Mononuclear cell (primary cell): ENCODE measurements at regions not wholly inside any gene's neighbourhood (a gene's known extent, or its start where the extent isn't known, plus 50 kb on each side); places are given as distances from the start of the nearest gene placed in this dataset.
"Not testable (repeated sequence)": the region's sequence is repeated elsewhere in the genome, so short reads cannot be mapped to it uniquely, and the experiment has no call there.

Source experiments
- H3K27me3 ChIP-seq: 2 replicates; pipeline ENCODE4 v1.6.0; 2011; ENCODE audit warnings: low read length, control low read depth; ENCODE audit not compliant: insufficient read depth
- H3K4me1 ChIP-seq: 2 replicates; pipeline ENCODE4 v1.5.1; 2011; ENCODE audit warnings: mild to moderate bottlenecking, low read length, control low read depth; ENCODE audit not compliant: insufficient read depth
- H3K4me3 ChIP-seq: 2 replicates; pipeline ENCODE4 v1.5.1; 2011; ENCODE audit warnings: mild to moderate bottlenecking, low read length, moderate library complexity
- H3K9me3 ChIP-seq: 2 replicates; pipeline ENCODE4 v1.5.1; 2011; ENCODE audit warnings: low read depth, mild to moderate bottlenecking, control low read depth, low read length

DNA sequence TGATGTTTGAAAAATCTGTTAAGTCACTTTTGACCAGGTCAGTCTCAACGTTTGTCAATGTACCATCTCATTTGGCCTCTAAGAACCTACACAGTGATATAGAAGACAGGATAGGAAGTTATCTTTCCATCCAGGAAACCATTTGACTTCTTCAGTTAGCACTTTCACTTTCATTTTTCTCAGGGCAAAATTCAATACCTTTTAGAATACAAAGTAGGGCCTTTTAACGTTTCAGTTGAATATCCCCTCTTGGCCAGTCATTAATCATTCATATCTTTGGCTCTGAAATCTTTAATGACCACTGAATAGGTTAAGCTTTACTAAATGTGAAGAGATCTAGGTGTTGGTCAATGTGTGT is 101.1 kb upstream of the GNAQ start:
- peaks cover 6% of the 10 kb centered on the region for H3K4me1 ChIP-seq
- H3K9me3 ChIP-seq = no peaks in the 10 kb centered on the region
- H3K4me3 ChIP-seq = no peak overlapping the region

DNA sequence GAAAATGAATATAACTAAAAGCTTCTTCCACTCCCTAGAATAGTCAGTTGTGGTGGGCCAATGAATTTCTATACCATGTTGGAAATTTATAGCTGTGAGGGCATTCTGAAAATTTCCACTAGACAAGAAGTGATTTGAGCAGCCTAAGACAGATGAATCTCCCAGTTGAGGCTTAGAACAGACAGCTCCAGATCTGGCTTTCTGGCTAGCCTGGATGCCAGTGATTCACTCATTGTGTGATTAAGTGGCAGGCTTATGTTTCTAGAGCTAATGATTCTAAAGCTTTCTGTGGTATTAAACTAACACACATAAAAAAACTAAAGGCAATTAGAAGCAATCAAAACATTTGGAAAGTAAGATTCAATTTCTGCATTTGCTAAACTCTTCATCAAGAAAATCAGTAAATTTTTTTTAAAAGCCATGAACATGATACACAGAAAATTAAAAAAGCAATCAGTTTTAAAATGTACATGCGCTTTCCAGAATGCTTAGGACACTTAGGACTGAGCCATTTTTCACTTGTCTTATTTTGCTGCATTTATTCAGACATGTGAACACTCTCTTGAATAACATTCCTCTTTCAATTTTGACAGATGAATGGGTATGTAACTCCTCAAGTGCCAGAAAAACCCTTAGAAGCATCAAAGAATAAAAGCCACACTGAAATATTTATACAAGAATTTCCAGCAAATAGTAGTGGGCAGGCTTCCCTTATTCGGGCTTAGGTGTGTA is 100.5 kb upstream of the GNAQ start:
- H3K4me3 ChIP-seq = no peak overlapping the region
- H3K4me1 ChIP-seq = peaks cover 6% of the 10 kb centered on the region
- no peaks in the 10 kb centered on the region for H3K9me3 ChIP-seq
- H3K27me3 ChIP-seq = no peaks in the 10 kb centered on the region

More for the DNA sequence above, 101.1 kb upstream of the GNAQ start:
- H3K27me3 ChIP-seq = no peaks in the 10 kb centered on the region

DNA sequence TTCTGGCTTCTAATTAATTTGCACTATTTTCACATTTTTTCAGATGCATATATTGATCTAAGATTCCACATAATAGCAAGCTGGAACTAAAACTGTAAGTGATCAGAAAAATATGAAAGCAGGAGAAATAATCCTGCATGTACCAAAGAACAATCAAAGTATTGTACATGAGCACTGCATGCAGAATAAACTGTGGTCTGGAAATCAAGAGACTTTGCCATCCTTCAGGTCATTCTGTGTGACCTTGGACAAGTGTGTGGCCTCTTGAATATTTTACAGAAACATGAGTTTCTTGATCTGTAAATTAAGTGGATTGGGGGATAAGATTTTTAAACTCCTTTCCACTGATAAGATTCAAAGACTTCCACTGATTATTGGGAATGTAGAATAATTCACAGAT is 99.2 kb upstream of the GNAQ start:
- Histone ChIP-seq H3K9me3 (no peaks in the 10 kb centered on the region), H3K4me3 (no peak overlapping the region), H3K27me3 (no peaks in the 10 kb centered on the region), H3K4me1 (peaks cover 6% of the 10 kb centered on the region)

DNA sequence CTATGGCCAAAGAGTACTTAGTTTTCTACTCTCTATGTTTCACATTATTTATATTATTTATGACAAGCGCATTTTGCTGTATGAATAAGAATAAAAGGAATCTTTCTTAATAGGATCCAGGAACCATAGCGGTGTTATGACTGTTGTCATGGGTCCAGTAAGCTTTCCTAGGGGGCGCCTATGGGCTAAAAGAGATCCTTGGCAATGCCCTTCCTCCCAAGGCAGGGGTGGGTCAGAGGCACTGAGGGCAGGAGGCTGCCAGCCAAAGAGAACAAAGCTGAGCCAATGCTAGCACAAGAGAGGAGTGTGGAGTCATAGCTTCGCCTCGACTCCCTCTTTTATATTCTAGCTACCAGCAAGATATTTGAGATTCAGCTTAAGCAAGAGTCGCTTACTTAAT is 98.4 kb upstream of the GNAQ start:
- no peaks in the 10 kb centered on the region for H3K9me3 ChIP-seq
- peaks cover 6% of the 10 kb centered on the region for H3K4me1 ChIP-seq
- no peak overlapping the region for H3K4me3 ChIP-seq
- H3K27me3 ChIP-seq = no peaks in the 10 kb centered on the region

DNA sequence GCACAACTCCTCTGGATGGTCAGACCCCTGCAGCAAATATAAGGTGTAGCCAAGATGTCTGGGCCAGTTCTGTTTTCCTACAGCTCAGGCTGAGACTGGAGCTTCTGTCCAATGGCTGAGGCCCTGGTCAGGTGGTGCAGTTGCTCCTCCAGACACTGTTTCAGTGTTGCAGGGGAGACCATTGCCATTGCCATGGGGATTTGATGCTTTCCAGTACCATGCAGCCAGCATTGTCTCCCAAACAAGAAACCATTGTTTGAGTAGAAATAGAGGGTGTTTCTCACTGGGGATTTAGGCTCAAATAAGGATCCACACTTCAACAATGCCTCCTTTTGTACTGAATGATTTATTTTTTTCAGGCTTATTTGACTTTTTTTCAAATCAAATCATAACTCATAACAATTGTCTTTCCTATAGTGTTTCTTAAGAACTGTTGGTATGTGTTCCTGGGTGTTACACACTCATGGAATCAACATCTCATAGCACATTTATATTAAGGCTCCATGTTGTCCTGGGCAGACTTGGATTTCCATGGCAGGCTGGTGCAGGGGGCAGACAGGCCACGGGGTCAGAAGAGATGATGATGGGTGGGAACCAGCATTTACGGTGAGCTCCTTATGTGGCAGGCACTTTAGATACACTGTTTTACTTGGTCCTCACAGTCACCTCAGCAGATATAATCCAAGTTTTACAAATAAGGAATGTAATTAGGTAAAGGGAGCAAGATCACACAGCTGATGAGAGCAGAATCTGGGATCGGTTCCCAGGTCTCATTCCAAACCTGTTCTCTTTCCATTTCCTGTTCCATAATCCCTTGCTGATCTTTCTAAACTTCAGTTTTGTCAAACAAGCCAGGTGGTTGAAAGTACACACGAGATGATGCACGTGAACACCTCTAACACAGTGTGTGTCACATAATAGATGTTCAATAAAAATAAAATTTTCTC is 95.9 kb upstream of the GNAQ start:
- H3K9me3 ChIP-seq = no peaks in the 10 kb centered on the region
- no peak overlapping the region for H3K4me3 ChIP-seq
- peaks cover 3% of the 10 kb centered on the region for H3K4me1 ChIP-seq
- H3K27me3 ChIP-seq = no peaks in the 10 kb centered on the region

DNA sequence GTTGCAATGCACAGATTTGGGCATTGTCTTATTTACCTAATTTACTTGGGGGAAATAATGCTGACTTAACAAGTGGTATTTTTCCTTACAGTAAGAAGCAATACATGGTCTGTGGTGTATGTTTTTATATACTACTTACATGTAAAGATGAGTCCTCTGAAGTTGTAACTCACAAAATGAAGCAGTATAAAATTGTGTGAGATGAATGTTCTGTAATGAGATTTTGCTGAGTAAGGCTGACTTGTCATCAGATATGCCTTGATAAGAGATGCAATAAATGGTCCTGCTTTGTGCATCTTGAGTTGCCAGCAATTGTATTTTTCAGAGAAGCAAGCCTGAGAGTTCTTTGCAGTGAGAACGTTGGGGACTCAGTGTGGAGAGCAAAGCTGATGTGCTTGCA is 92.2 kb upstream of the GNAQ start:
- Histone ChIP-seq H3K4me1 (peaks cover 24% of the 10 kb centered on the region), H3K4me3 (no peak overlapping the region), H3K9me3 (no peaks in the 10 kb centered on the region), H3K27me3 (no peaks in the 10 kb centered on the region)

DNA sequence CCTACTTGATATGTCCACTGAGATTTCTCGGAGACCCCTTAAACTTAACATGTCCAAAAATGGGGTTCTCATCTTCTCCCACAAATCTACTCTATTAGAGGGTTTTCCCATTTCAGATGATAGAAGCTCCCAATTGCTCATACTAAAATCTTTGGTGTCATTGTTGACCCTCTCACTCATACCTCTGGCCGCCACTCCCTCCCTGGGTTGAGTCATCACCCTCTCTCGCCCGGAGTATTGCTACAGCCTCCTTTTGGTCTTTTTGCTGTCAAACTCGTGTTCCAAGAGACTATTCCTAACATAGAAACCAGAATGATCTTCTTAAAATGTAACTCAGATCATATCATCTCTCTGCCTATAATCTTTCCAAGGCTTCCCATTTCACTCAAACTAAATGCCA is 91.0 kb upstream of the GNAQ start:
- no peaks in the 10 kb centered on the region for H3K9me3 ChIP-seq
- no peaks in the 10 kb centered on the region for H3K27me3 ChIP-seq
- H3K4me1 ChIP-seq = peaks cover 30% of the 10 kb centered on the region
- H3K4me3 ChIP-seq = no peak overlapping the region

DNA sequence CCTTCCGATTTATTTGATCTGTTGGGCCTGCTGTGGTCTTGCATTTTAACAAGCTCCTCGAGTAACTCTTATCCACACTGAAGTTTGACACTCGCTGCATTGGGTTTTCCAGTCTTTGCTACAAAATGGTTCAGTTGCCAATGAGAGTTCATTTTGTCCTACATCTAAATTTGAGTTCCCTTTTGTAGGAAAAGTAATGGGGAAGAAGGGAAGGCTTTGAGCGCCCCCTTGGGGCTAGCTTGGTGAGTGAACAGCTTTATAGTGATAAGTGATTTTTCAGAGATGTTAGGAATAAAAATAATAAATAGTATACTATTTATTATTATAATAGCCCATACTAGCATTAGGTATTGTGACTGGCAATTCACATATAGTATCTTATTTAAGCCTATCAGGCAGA is 89.9 kb upstream of the GNAQ start:
- Histone ChIP-seq H3K4me1 (peaks cover 30% of the 10 kb centered on the region), H3K27me3 (no peaks in the 10 kb centered on the region), H3K4me3 (no peak overlapping the region)

DNA sequence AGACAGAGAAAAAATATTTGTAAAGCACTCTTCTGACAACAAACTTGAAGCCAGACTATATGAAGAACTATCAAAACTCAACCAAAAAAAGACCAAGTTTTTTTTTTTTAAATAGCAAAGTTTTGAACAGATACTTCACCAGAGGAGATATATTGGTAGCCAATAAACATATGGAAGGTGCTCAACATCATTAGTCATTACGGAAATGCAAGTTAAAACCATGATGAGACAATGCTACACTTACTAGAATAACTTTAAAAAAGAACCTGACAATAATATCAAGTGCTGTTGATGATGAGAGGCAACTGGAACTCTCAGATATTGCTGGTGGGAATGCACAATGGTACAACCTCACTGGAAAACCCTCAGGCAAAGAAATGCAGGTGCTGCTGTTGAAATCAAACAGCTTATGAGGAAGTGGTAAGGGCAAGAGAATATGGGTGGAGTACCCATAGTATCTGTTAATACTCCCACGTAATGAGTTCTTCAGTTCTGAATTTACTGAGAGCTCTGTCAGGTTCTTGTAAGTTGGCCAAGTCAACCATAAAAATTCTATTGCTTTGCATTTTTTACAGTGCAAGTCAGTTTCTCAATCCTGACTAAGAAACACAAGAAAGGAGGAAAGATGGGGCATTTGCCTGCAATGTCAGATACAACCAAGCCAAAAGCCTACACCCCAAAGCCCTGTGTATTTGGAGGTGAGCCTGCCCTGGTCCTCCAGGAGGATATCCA is 87.3 kb upstream of the GNAQ start:
- Histone ChIP-seq H3K9me3 (no peaks in the 10 kb centered on the region), H3K4me1 (peaks cover 30% of the 10 kb centered on the region), H3K27me3 (no peaks in the 10 kb centered on the region), H3K4me3 (no peak overlapping the region)

More for the DNA sequence above, 89.9 kb upstream of the GNAQ start:
- no peaks in the 10 kb centered on the region for H3K9me3 ChIP-seq

DNA sequence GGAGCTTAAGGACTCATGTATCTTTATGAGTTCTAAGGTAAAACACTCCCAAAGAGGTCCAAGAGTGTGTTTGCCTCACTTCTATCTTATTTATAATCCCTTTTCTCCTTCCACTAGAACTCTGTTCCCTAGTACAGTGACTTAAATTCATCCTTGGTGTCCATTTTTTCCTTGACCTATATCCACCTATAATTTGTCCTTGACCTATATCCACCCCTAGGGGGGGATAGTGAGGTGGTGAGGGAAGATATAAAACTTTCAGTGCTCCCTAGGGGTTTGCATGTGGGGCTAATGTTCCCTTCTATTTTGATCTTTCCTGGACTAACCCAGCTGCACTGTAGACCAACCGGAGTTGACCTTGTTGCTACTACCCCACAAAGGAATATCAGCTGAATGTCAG is 83.5 kb upstream of the GNAQ start:
- Histone ChIP-seq H3K9me3 (no peaks in the 10 kb centered on the region), H3K4me3 (no peak overlapping the region), H3K27me3 (no peaks in the 10 kb centered on the region), H3K4me1 (peaks cover 32% of the 10 kb centered on the region)

DNA sequence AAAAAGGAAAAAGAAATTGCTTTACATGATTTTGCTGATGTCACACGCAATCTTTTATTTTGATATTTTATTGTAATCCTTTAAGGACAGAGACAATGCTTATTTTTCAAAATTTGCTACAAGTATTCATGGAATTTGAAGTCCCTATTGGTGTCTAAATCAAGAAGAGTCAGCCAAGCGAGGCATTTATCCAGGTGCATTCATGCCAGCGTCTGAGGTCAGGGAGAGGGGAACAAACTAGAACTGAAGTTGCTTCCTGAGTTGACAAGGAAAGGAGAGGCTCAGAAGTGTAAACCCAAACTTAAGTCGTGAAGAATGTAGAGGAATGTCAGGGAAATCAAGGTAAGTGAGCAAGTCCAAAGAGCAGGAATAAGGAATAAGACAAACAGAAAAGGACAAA is 83.0 kb upstream of the GNAQ start:
- Histone ChIP-seq H3K4me3 (no peak overlapping the region), H3K9me3 (no peaks in the 10 kb centered on the region), H3K4me1 (peaks cover 27% of the 10 kb centered on the region), H3K27me3 (no peaks in the 10 kb centered on the region)

DNA sequence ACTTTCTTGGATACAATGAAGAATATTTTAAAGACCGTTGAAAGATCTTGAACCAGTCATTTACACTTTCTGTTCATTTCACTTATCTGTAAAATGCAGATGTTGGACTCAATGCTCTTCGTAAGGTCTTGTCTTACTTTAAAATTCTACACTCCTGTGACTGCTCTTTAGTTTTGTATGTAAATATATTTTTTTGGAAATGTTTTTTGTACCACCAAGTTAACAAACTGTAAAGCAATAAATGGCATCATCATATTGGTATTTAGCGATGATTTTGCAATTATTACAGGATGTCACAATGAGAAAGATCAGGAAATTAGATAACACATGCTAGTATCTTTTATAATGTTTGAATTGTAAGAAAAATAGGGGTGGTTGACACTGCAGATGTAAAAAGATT is 80.8 kb upstream of the GNAQ start:
- Histone ChIP-seq H3K4me1 (peaks cover 20% of the 10 kb centered on the region), H3K4me3 (no peak overlapping the region), H3K27me3 (no peaks in the 10 kb centered on the region), H3K9me3 (no peaks in the 10 kb centered on the region)

DNA sequence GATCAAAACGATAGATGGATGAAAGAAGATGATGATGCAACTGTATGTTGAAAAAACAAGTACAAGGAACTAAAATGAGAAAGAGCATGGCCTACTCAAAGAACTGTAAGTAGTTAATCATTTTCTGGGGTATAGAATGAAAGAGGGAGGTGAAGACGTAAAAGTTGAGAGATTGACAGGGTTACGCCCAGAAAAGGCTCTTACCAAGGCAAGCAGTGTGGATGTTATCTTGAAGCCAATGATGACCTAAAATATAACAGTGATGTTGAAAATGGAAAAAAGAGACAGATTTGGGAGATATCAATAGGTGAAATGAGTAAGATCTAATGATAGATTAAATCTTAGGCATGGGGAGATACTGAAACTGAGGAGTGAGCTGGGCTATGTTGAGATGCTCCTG is 80.4 kb upstream of the GNAQ start:
- Histone ChIP-seq H3K4me1 (peaks cover 24% of the 10 kb centered on the region), H3K4me3 (no peak overlapping the region), H3K9me3 (no peaks in the 10 kb centered on the region), H3K27me3 (no peaks in the 10 kb centered on the region)

DNA sequence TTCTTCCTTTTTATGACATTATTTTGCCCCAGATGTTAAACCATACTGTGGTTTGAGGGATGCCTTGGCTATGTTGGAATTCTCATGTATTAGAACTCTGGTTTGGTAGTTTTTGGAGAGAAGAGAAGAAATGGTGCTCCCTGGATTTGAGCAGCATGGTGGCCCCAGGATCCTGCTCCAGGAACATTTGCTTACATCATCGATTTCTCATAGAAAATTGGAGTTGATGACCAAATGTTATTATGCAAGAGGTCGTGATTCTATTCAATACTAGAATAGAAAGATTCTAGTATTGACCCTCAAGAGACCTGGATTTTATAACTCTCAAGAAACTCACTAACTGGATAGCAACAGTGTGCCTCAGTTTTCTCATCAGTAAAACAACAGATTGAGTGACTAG is 77.5 kb upstream of the GNAQ start:
- Histone ChIP-seq H3K27me3 (no peaks in the 10 kb centered on the region), H3K4me3 (no peak overlapping the region), H3K4me1 (peaks cover 52% of the 10 kb centered on the region), H3K9me3 (no peaks in the 10 kb centered on the region)

DNA sequence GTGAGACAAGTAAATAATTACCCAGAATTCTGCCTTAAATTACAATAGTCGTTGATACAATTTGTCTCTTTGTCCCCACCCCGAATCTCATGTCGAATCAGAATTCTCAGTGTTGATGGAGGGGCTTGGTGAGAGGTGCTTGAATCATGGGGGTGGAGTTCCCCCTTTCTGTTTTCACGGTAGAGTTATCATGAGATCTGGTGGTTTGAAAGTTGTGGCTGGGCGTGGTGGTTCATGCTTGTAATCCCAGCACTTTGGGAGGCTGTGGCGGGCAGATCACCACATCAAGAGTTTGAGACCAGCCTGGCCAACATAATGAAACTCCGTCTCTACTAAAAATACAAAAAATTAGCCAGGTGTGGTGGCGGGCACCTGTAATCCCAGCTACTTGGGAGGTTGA is 75.0 kb upstream of the GNAQ start:
- H3K9me3 ChIP-seq, H3K4me3 ChIP-seq, H3K27me3 ChIP-seq: not testable (repeated sequence)
- peaks cover 55% of the 10 kb centered on the region for H3K4me1 ChIP-seq
